Stimulated activated CD4-positive, alpha-beta T cell treated with anti-CD3 and anti-CD28 coated beads, Interleukin-4, amount 100 ng/mL, for 1 hour (primary cell): ENCODE measurements at regions not wholly inside any gene's neighbourhood (a gene's known extent, or its start where the extent isn't known, plus 50 kb on each side); places are given as distances from the start of the nearest gene placed in this dataset.
"Not testable (repeated sequence)": the region's sequence is repeated elsewhere in the genome, so short reads cannot be mapped to it uniquely, and the experiment has no call there.

Experiments used
- DNase-seq: peaks from one replicate; pipeline ENCODE4 v3.0.0-alpha.2; 2020

GRCh38 chr6:8846680-8847079 lies 411.3 kb upstream of the SLC35B3 start:
- not testable (repeated sequence) for DNase-seq

GRCh38 chr6:8845690-8846089 lies 410.3 kb upstream of the SLC35B3 start:
- no peak for DNase-seq

- no peak for DNase-seq
Measured at GRCh38 chr6:8844968-8845367, 409.6 kb upstream of the SLC35B3 start.

GRCh38 chr6:8839626-8840025 lies 404.3 kb upstream of the SLC35B3 start:
- DNase-seq: no peak

GRCh38 chr6:8837343-8837742 lies 402.0 kb upstream of the SLC35B3 start:
- DNase-seq: no peak

- DNase-seq: not testable (repeated sequence)
Measured at GRCh38 chr6:8832695-8833094, 397.4 kb upstream of the SLC35B3 start.

- DNase-seq: no peak
Measured at GRCh38 chr6:8831366-8832152, 396.2 kb upstream of the SLC35B3 start.

GRCh38 chr6:8830794-8831193 lies 395.4 kb upstream of the SLC35B3 start:
- no peak for DNase-seq

- no peak for DNase-seq
Measured at GRCh38 chr6:8829796-8830195, 394.5 kb upstream of the SLC35B3 start.

- DNase-seq: no peak
Measured at GRCh38 chr6:8829296-8829695, 394.0 kb upstream of the SLC35B3 start.

- no peak for DNase-seq
Measured at GRCh38 chr6:8828376-8828775, 393.0 kb upstream of the SLC35B3 start.

GRCh38 chr6:8825726-8826125 lies 390.4 kb upstream of the SLC35B3 start:
- no peak for DNase-seq

GRCh38 chr6:8821981-8822381 lies 386.6 kb upstream of the SLC35B3 start:
- no peak for DNase-seq

- DNase-seq: no peak
Measured at GRCh38 chr6:8820313-8820712, 385.0 kb upstream of the SLC35B3 start.

- DNase-seq: no peak
Measured at GRCh38 chr6:8819446-8819845, 384.1 kb upstream of the SLC35B3 start.

- no peak for DNase-seq
Measured at GRCh38 chr6:8814440-8815000, 379.2 kb upstream of the SLC35B3 start.

- no peak for DNase-seq
Measured at GRCh38 chr6:8810325-8810724, 375.0 kb upstream of the SLC35B3 start.

- no peak for DNase-seq
Measured at GRCh38 chr6:8809662-8810061, 374.3 kb upstream of the SLC35B3 start.

GRCh38 chr6:8803181-8803760 lies 367.9 kb upstream of the SLC35B3 start:
- DNase-seq: no peak

- DNase-seq: not testable (repeated sequence)
Measured at GRCh38 chr6:8802397-8802796, 367.1 kb upstream of the SLC35B3 start.

- no peak for DNase-seq
Measured at GRCh38 chr6:8794420-8794819, 359.1 kb upstream of the SLC35B3 start.

- DNase-seq: no peak
Measured at GRCh38 chr6:8789878-8790277, 354.5 kb upstream of the SLC35B3 start.

- no peak for DNase-seq
Measured at GRCh38 chr6:8785223-8785622, 349.9 kb upstream of the SLC35B3 start.

GRCh38 chr6:8783191-8783590 lies 347.8 kb upstream of the SLC35B3 start:
- DNase-seq: no peak
